Spleen (tissue), 11 donors: ENCODE measurements at regions not wholly inside any gene's neighbourhood (a gene's known extent, or its start where the extent isn't known, plus 50 kb on each side); places are given as distances from the start of the nearest gene placed in this dataset.

Source experiments
- DNase-seq: peaks from one replicate; pipeline ENCODE4 v3.0.0-alpha.2; 2020
- H3K27ac ChIP-seq, 8 donors: fragments of 200-600 bp; sonication (generic) in 7 of 8; 1 replicate in 4 of 8; 2 replicates in 4 of 8; pipeline versions ENCODE4 v1.5.0 to v1.8.0; 2016 to 2021; ENCODE audit warnings: inconsistent platforms in 4 of 8, mild to moderate bottlenecking in 4 of 8, moderate library complexity in 1 of 8
- H3K27me3 ChIP-seq, 7 donors: fragments of 200-600 bp; sonication (generic) in 6 of 7; replicated peaks in 1 of 7; 1 replicate in 4 of 7; 2 replicates in 3 of 7; pipeline versions ENCODE4 v1.5.0 to v1.8.0; 2016 to 2021; ENCODE audit warnings: inconsistent platforms in 3 of 7, mild to moderate bottlenecking in 1 of 7
- H3K36me3 ChIP-seq, 6 donors: fragments of 200-600 bp; sonication (generic) in 5 of 6; 1 replicate in 4 of 6; 2 replicates in 2 of 6; pipeline versions ENCODE4 v1.5.0 to v1.8.0; 2016 to 2021; ENCODE audit warnings: inconsistent platforms in 2 of 6
- H3K4me1 ChIP-seq, 6 donors: fragments of 200-600 bp; sonication (generic) in 5 of 6; 1 replicate in 3 of 6; 2 replicates in 3 of 6; pipeline versions ENCODE4 v1.5.0 to v1.8.0; 2016 to 2021; ENCODE audit warnings: inconsistent platforms in 3 of 6
- H3K4me3 ChIP-seq, 8 donors: fragments of 200-600 bp; sonication (generic) in 7 of 8; 1 replicate in 4 of 8; 2 replicates in 4 of 8; pipeline versions ENCODE4 v1.5.0 to v1.8.0; 2016 to 2021; ENCODE audit warnings: inconsistent platforms in 4 of 8, mild to moderate bottlenecking in 4 of 8, moderate library complexity in 2 of 8
- H3K9me3 ChIP-seq, 8 donors: fragments of 200-600 bp; sonication (generic) in 7 of 8; 1 replicate in 4 of 8; 2 replicates in 4 of 8; pipeline versions ENCODE4 v1.5.0 to v1.8.0; 2016 to 2021; ENCODE audit warnings: inconsistent platforms in 4 of 8
- CTCF ChIP-seq, 11 experiments: fragments of 200-600 bp in 7 of 11; fragments of 450-650 bp in 4 of 11; sonication (generic) in 4 of 11; IDR thresholded peaks in 8 of 11; conservative IDR thresholded peaks in 3 of 11; 1 replicate in 7 of 11; 2 replicates in 4 of 11; pipeline versions ENCODE4 v1.4.0 to v1.8.0; 2016 to 2021; ENCODE audit warnings: antibody characterized with exemption in 11 of 11, inconsistent platforms in 4 of 11, mild to moderate bottlenecking in 1 of 11
- POLR2A ChIP-seq, 3 donors: fragments of 450-650 bp; IDR thresholded peaks; one replicate each; pipeline ENCODE4 v1.5.1; 2017; ENCODE audit warnings: antibody characterized with exemption in 3 of 3, mild to moderate bottlenecking in 1 of 3
- POLR2AphosphoS5 ChIP-seq, 3 donors: sonication (generic); formaldehyde crosslinking; IDR thresholded peaks; one replicate each; pipeline ENCODE4 v1.5.1; 2017; ENCODE audit warnings: antibody characterized with exemption in 3 of 3
- WGBS, 5 donors: extraction: QIAGEN DNeasy Blood & Tissue Kit in 3 of 5; methylation state at CpG; one replicate each; pipeline versions ENCODE4 v1.1.5 to v1.1.7; 2013 to 2018; 5-methylcytosine and 5-hydroxymethylcytosine counted together
- intact Hi-C: fragments of 100-400 bp; cut with DNase I; formaldehyde crosslinking; loops from one replicate; pipeline ENCODE4 v1.15.0; 2023; ENCODE audit warnings: low total_unique reads
- donor health status: healthy with polysubstance abuse.
- donor health status: DM: no; HTN: no; CAD: no; lungs with moderate emphysema.
- donor health status: DM: no; HTN: no; CAD: no.
- donor health status: Bipolar disorder and iron deficiency.
- donor health status: healthy.
- donor health status: DM: no; HTN: no; CAD: no.
- donor health status: DM: yes; HTN: yes; CAD: no.

GRCh38 chr2:58878778-58879177 is 637.7 kb upstream of the FANCL start:
- intact Hi-C loops, result no loop called here
- no peaks in the 10 kb centered on the region for H3K4me1 ChIP-seq
- no peak for DNase-seq
- H3K27me3 ChIP-seq, result no peaks in the 10 kb centered on the region
- H3K27ac ChIP-seq, result no peak overlapping the region
- no peak for TF ChIP-seq POLR2AphosphoS5 (IDR thresholded peaks at IDR 0.05)
- H3K4me3 ChIP-seq, result no peak overlapping the region
- no peaks in the 10 kb centered on the region for H3K9me3 ChIP-seq
- 81 to 95% (median 85%) methylated on average over 1 of the region's 1 CpG for whole genome bisulfite sequencing, 5 donors
- no peaks in the 10 kb centered on the region for H3K36me3 ChIP-seq

GRCh38 chr2:58876126-58876525 is 635.0 kb upstream of the FANCL start:
- DNase-seq, result no peak
- Histone ChIP-seq H3K27me3 (no peaks in the 10 kb centered on the region), H3K4me3 (no peak overlapping the region), H3K9me3 (no peaks in the 10 kb centered on the region), H3K27ac (no peak overlapping the region), H3K36me3 (no peaks in the 10 kb centered on the region), H3K4me1 (no peaks in the 10 kb centered on the region)
- 86 to 93% (median 91%) methylated on average over 2 of the region's 2 CpGs for WGBS, 5 donors
- TF ChIP-seq CTCF (IDR thresholded peaks at IDR 0.05 in 8 of 11, conservative IDR thresholded peaks at IDR 0.05 in 3 of 11), result no peak
- no peak for TF ChIP-seq POLR2A (IDR thresholded peaks at IDR 0.05)
- no peak for TF ChIP-seq POLR2AphosphoS5 (IDR thresholded peaks at IDR 0.05)
- intact Hi-C loops, result no loop called here

- Histone ChIP-seq H3K36me3 (no peaks in the 10 kb centered on the region), H3K4me1 (no peaks in the 10 kb centered on the region), H3K9me3 (no peaks in the 10 kb centered on the region), H3K4me3 (no peak overlapping the region), H3K27me3 (no peaks in the 10 kb centered on the region), H3K27ac (no peak overlapping the region)
- intact Hi-C loops, result no loop called here
- no peak for DNase-seq
- WGBS, 5 donors, result 63 to 83% (median 73%) methylated on average over 4 of the region's 4 CpGs
- TF ChIP-seq POLR2A (IDR thresholded peaks at IDR 0.05) (no peak), CTCF (IDR thresholded peaks at IDR 0.05 in 8 of 11, conservative IDR thresholded peaks at IDR 0.05 in 3 of 11) (no peak), POLR2AphosphoS5 (IDR thresholded peaks at IDR 0.05) (no peak)
These were observed 634.3 kb upstream of the FANCL start for GRCh38 chr2:58875436-58875835.

- Histone ChIP-seq H3K9me3 (no peaks in the 10 kb centered on the region), H3K27me3 (no peaks in the 10 kb centered on the region), H3K4me1 (no peaks in the 10 kb centered on the region), H3K4me3 (no peak overlapping the region), H3K36me3 (no peaks in the 10 kb centered on the region), H3K27ac (no peak overlapping the region)
- WGBS, 5 donors, result 80 to 91% (median 84%) methylated on average over 4 of the region's 4 CpGs
- DNase-seq, result no peak
- intact Hi-C loops, result no loop called here
- TF ChIP-seq POLR2AphosphoS5 (IDR thresholded peaks at IDR 0.05) (no peak), POLR2A (IDR thresholded peaks at IDR 0.05) (no peak), CTCF (IDR thresholded peaks at IDR 0.05 in 8 of 11, conservative IDR thresholded peaks at IDR 0.05 in 3 of 11) (peak in 2 of 11 experiments; percentile 10 to 21)
These were observed 630.5 kb upstream of the FANCL start for GRCh38 chr2:58871469-58872142.
